GM13976 (cell line): ENCODE measurements at regions not wholly inside any gene's neighbourhood (a gene's known extent, or its start where the extent isn't known, plus 50 kb on each side); places are given as distances from the start of the nearest gene placed in this dataset.

Source experiments
- DNase-seq: peaks from one replicate; pipeline ENCODE4 v3.0.0; 2012; ENCODE audit warnings: low spot score
- CTCF ChIP-seq: IDR thresholded peaks from 2 replicates; pipeline ENCODE4 v1.5.1; 2012; ENCODE audit warnings: borderline replicate concordance, mild to moderate bottlenecking; ENCODE audit not compliant: insufficient read depth; ENCODE audit errors: extremely low read depth, missing control alignments, control extremely low read depth
- in situ Hi-C: fragments of 300-500 bp; cut with MboI; formaldehyde crosslinking; loops from one replicate; pipeline ENCODE4 v1.12.0; 2022; ENCODE audit warnings: low sequenced_read_pairs, mixed read lengths, inconsistent platforms; ENCODE audit not compliant: unreplicated experiment

GRCh38 chr16:51224317-51224716 lies 73.2 kb upstream of the SALL1 start:
- in situ Hi-C loops, result no loop called here
- no peak for TF ChIP-seq CTCF
- no peak for DNase-seq

DNA sequence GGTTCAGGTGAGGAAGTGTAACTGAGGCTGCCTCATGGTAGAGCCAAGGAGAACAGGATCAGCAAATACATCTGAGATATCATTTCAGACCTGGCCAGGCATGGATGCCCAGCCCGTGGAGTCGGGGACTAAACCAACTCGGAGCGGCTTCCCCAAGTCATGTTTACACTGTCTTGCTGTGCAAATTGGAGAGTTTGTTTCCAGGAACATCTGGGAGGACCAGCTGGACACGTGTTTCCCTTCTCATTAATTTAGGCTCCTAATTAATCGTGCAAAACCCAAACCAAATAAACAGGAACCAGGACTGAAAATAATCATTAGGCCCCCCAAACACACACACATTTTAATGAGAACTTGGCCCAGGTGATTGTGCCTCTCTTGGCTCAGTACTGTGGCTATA lies 70.9 kb upstream of the SALL1 start:
- no peak for DNase-seq
- no peak for TF ChIP-seq CTCF
- in situ Hi-C loops, result no loop called here

DNA sequence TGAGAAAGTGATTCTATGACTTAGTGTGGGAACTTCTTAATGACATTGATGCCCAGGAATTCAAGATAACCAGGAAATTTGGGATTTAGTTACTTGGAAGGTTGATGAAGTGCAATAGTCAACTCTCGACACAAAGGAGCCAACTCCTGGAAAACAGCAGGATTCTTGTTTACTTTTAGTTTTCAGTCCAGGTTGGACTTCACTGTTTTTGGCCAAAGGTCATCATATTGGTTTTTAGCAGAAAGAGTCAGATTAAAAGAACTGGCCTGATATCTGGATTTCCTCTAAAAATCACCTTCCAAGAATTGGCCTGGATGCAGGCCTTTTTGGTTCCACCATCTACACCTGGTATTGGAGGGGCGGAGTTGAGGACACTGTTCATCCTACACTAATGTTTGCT lies 60.1 kb upstream of the SALL1 start:
- in situ Hi-C loops, result no loop called here
- TF ChIP-seq CTCF, result no peak
- DNase-seq, result no peak

- DNase-seq, result no peak
- no peak for TF ChIP-seq CTCF
- in situ Hi-C loops, result no loop called here
These were observed 59.0 kb upstream of the SALL1 start for GRCh38 chr16:51210087-51210486.

DNA sequence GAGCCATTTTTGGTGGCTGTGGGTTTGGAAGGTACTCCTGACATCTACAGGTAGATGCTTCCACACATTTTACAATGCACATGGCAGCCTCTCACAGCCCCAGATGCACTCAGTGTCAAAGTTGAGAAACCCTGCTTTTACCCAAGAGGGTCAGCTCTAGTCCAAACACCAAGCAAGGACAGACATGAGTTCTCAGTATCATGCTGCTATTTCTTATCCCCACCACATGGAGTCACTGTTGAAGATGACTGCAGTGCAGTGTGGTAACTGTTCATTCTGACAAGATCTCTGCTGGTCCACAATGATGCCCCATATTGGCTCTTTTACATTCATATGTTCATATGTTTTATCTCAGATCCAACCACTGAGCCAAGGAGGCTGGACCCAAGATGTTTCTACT lies 50.5 kb upstream of the SALL1 start:
- in situ Hi-C loops, result no loop called here
- no peak for TF ChIP-seq CTCF
- no peak for DNase-seq
